ENCODE measurements at regions not wholly inside any gene's neighbourhood (a gene's known extent, or its start where the extent isn't known, plus 50 kb on each side); places are given as distances from the start of the nearest gene placed in this dataset.

GRCh38 chr18:78818961-78819360, 160.7 kb upstream of the SALL3 start:
- Histone ChIP-seq H3K4me3 (no peak overlapping the region), H3K4me1 (ENCODE audit: insufficient read depth) (no peaks in the 10 kb centered on the region), H3F3A (ENCODE audit: insufficient read depth) (no peaks in the 10 kb centered on the region), H3K9me2 (ENCODE audit: insufficient read depth) (no peaks in the 10 kb centered on the region), H3K36me3 (ENCODE audit: low read depth) (no peaks in the 10 kb centered on the region), H3K27ac (no peak overlapping the region), H3K79me2 (ENCODE audit: insufficient read depth) (no peaks in the 10 kb centered on the region), H3K9me3 (ENCODE audit: low read depth) (no peaks in the 10 kb centered on the region), H4K20me1 (ENCODE audit: insufficient read depth) (no peaks in the 10 kb centered on the region), H3K27me3 (replicated peaks; ENCODE audit: insufficient read depth) (no peaks in the 10 kb centered on the region), H3K4me2 (ENCODE audit: unreplicated experiment) (no peak overlapping the region), H2AFZ (no peak overlapping the region), H3K9ac (no peak overlapping the region)
- no peak for TF ChIP-seq EZH2 (IDR thresholded peaks at IDR 0.05; ENCODE audit: insufficient read depth, poor library complexity, severe bottlenecking)
- 8 to 29% methylated on average over 1 to 2 of the region's 2 CpGs for WGBS, 2 experiments (ENCODE audit: low coverage in 1 of 2, low lambda C conversion rate in 2 of 2, missing lambda C conversion rate in 2 of 2)
- no peak for DNase-seq
- in situ Hi-C loops (cut with MboI) = no loop called here

- TF ChIP-seq EZH2phosphoT487 (IDR thresholded peaks at IDR 0.05; ENCODE audit: insufficient read depth, low read depth) (no peak), EZH2 (IDR thresholded peaks at IDR 0.05; ENCODE audit: insufficient read depth, poor library complexity, severe bottlenecking) (no peak)
- Histone ChIP-seq H3K27me3 (replicated peaks; ENCODE audit: insufficient read depth) (no peaks in the 10 kb centered on the region), H3K4me3 (no peak overlapping the region), H3K4me1 (ENCODE audit: insufficient read depth) (no peaks in the 10 kb centered on the region), H3K9ac (no peak overlapping the region), H3F3A (ENCODE audit: insufficient read depth) (no peaks in the 10 kb centered on the region), H4K20me1 (ENCODE audit: insufficient read depth) (no peaks in the 10 kb centered on the region), H2AFZ (no peak overlapping the region), H3K4me2 (ENCODE audit: unreplicated experiment) (no peak overlapping the region), H3K9me2 (ENCODE audit: insufficient read depth) (no peaks in the 10 kb centered on the region), H3K9me3 (ENCODE audit: low read depth) (no peaks in the 10 kb centered on the region), H3K79me2 (ENCODE audit: insufficient read depth) (no peaks in the 10 kb centered on the region), H3K27ac (no peak overlapping the region), H3K36me3 (ENCODE audit: low read depth) (no peaks in the 10 kb centered on the region)
- 24 to 28% methylated on average over 14 of the region's 14 CpGs for WGBS, 2 experiments (ENCODE audit: low coverage in 1 of 2, low lambda C conversion rate in 2 of 2, missing lambda C conversion rate in 2 of 2)
- no peak for DNase-seq
- in situ Hi-C loops (cut with MboI) = no loop called here
These were observed 159.3 kb upstream of the SALL3 start for GRCh38 chr18:78820161-78820834.

GRCh38 chr18:78821396-78821795, 158.2 kb upstream of the SALL3 start:
- H3F3A ChIP-seq (ENCODE audit: insufficient read depth) = no peaks in the 10 kb centered on the region
- no peaks in the 10 kb centered on the region for H3K9me3 ChIP-seq (ENCODE audit: low read depth)
- H3K9ac ChIP-seq = no peak overlapping the region
- TF ChIP-seq EZH2 (IDR thresholded peaks at IDR 0.05; ENCODE audit: insufficient read depth, poor library complexity, severe bottlenecking) = no peak
- TF ChIP-seq EZH2phosphoT487 (IDR thresholded peaks at IDR 0.05; ENCODE audit: insufficient read depth, low read depth) = no peak
- 32 to 41% methylated on average over 9 of the region's 9 CpGs for WGBS, 2 experiments (ENCODE audit: low coverage in 1 of 2, low lambda C conversion rate in 2 of 2, missing lambda C conversion rate in 2 of 2)
- no peak overlapping the region for H3K27ac ChIP-seq
- H3K4me1 ChIP-seq (ENCODE audit: insufficient read depth) = no peaks in the 10 kb centered on the region
- no peak overlapping the region for H3K4me3 ChIP-seq
- H4K20me1 ChIP-seq (ENCODE audit: insufficient read depth) = no peaks in the 10 kb centered on the region
- no peak overlapping the region for H2AFZ ChIP-seq
- in situ Hi-C loops (cut with MboI) = no loop called here
- no peak overlapping the region for H3K4me2 ChIP-seq (ENCODE audit: unreplicated experiment)
- no peaks in the 10 kb centered on the region for H3K79me2 ChIP-seq (ENCODE audit: insufficient read depth)
- no peak for DNase-seq
- no peaks in the 10 kb centered on the region for H3K36me3 ChIP-seq (ENCODE audit: low read depth)
- H3K27me3 ChIP-seq (replicated peaks; ENCODE audit: insufficient read depth) = no peaks in the 10 kb centered on the region
- no peaks in the 10 kb centered on the region for H3K9me2 ChIP-seq (ENCODE audit: insufficient read depth)

GRCh38 chr18:78822171-78822948, 157.3 kb upstream of the SALL3 start:
- no peaks in the 10 kb centered on the region for H3K4me1 ChIP-seq (ENCODE audit: insufficient read depth)
- TF ChIP-seq EZH2 (IDR thresholded peaks at IDR 0.05; ENCODE audit: insufficient read depth, poor library complexity, severe bottlenecking) = no peak
- no peak for TF ChIP-seq EZH2phosphoT487 (IDR thresholded peaks at IDR 0.05; ENCODE audit: insufficient read depth, low read depth)
- H3K9me2 ChIP-seq (ENCODE audit: insufficient read depth) = no peaks in the 10 kb centered on the region
- no peak overlapping the region for H2AFZ ChIP-seq
- H3K9ac ChIP-seq = no peak overlapping the region
- H3K79me2 ChIP-seq (ENCODE audit: insufficient read depth) = no peaks in the 10 kb centered on the region
- no peak for DNase-seq
- no peaks in the 10 kb centered on the region for H3F3A ChIP-seq (ENCODE audit: insufficient read depth)
- 36 to 39% methylated on average over 24 to 27 of the region's 27 CpGs for WGBS, 2 experiments (ENCODE audit: low coverage in 1 of 2, low lambda C conversion rate in 2 of 2, missing lambda C conversion rate in 2 of 2)
- no peak overlapping the region for H3K4me3 ChIP-seq
- H4K20me1 ChIP-seq (ENCODE audit: insufficient read depth) = no peaks in the 10 kb centered on the region
- in situ Hi-C loops (cut with MboI) = no loop called here
- no peak overlapping the region for H3K27ac ChIP-seq
- H3K27me3 ChIP-seq (replicated peaks; ENCODE audit: insufficient read depth) = no peaks in the 10 kb centered on the region
- no peak overlapping the region for H3K4me2 ChIP-seq (ENCODE audit: unreplicated experiment)
- no peaks in the 10 kb centered on the region for H3K36me3 ChIP-seq (ENCODE audit: low read depth)
- H3K9me3 ChIP-seq (ENCODE audit: low read depth) = no peaks in the 10 kb centered on the region
